ENCODE measurements at regions not wholly inside any gene's neighbourhood (a gene's known extent, or its start where the extent isn't known, plus 50 kb on each side); places are given as distances from the start of the nearest gene placed in this dataset.
"Not testable (repeated sequence)": the region's sequence is repeated elsewhere in the genome, so short reads cannot be mapped to it uniquely, and the experiment has no call there.

GRCh38 chr12:20003252-20003651, 365.1 kb upstream of the PDE3A start:
- no peak for DNase-seq

DNA sequence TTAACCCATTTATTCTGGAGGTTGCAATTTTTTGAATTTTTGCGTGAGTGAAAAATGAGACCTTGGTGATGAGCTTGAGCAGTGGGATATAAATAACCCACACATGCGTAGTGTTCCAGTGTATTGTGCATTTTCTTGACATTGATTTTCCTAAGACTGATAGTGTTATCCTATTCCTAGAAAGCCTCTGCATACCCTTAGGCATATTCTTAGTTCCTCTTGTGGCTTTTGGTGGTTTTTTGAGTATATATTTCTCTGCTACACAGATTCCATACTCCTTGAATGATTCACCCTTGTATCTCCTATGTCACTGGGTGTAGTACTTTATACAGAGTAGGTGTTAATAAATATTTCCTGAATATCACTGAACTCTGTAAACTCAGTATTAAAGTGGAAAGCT, 363.4 kb upstream of the PDE3A start:
- no peak for DNase-seq

DNA sequence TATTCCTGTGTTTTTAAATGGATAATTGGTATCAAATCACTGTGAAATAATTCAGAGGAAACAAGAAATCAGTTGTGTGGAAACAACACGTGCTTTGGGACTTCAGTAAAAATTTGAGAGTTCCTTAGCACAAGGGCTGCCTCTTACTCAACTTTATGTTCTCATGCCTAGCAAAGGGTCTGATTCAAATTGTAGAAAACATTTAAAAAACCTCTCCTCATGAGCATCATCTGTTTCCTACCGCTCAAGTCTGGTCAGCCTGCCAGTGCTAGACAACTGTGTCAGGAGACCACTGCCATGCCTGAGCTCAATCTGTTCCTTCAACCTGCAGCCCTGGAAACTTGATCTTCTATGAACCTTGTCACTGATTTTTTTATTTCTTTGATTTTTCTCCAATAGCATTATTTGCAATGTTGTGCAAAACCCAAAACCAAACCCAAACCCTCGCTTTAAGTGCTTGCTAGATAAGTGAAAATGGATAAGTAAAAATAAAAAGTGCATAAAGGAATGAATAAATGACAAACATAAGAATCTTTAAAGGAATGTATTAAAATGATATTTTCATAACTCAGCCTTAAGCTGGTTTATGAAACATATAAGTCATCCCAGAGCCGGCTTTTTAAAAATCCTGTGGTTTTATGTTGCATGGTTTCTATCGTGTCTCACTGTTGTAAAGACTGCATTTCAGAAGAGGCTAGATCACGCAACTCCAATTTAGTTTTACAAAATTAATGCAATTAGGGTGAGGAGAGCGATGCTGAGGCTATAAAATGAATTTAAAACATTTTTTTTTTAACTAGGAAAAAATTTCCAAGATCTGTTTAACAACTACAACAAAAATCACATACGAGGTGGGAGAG, 361.2 kb upstream of the PDE3A start:
- DNase-seq, result no peak

DNA sequence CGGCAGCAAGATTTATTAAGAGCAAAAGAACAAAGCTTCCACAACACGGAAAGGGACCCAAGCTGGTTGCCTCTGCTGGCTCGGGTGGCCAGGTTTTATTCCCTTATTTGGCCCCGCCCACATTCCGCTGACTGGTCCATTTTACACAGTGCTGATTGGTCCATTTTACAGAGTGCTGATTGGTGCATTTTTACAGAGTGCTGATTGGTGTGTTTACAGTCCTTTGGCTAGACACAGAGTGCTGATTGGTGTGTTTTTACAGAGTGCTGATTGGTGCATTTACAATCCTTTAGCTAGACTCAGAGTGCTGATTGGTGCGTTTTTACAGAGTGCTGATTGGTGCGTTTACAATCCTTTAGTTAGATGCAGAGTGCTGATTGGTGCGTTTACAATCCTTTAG, 358.4 kb upstream of the PDE3A start:
- DNase-seq, result not testable (repeated sequence)

DNA sequence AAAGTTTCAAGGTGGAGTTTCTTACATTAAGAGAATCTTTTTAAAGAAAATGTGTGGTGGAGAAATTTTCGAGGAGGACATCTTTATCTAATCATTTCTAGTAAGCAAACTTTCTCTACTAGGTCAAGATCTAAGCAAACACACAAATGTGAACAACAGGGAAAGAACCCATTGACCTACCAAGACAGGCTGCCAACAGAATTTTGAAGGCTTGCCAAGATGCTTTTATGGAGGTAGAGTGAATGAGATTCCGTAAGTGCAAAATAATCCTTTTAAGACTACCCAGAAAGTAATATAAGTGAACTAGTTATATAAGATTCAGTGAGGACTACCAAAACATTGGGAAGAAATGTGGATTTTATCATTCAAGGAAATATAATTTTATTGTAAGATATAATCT, 357.1 kb upstream of the PDE3A start:
- no peak for DNase-seq

GRCh38 chr12:20017802-20018201, 350.5 kb upstream of the PDE3A start:
- DNase-seq, result no peak

DNA sequence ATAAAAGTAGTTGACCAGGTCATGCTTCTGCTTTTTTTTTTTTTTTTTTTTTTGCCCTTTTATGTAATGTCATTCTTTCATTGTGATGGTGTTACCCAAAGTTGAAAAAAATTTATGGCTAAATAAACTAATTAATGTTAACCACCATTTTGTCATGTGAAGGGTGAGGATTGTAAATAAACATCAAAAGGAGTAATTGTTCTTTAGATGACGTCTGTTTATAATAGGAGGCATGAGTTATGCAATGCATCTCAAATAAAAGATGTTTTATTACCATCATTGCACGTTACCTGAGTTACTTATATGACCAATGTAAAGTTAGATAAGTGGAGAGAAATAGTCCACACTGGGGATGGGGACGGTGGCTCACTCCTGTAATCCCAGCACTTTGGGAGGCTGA, 349.9 kb upstream of the PDE3A start:
- no peak for DNase-seq

DNA sequence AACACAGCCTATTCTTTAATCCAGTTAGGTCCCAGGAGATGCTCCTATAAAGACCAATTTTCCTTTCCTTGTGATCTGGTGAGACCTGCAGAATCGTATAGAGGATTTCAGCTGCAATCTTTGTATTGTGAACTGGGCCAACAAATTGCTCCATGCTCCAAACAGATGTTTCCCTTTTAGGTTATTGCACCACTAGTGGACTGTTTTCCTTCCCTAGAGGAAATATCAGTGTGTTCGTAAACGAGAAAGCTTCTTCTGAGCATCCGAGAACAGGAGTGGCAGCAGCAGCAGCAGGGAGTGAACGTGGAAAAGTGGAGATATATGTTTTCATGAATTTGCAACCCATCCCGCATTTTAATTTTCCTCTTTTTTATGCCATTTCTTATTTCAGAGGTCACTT, 344.1 kb upstream of the PDE3A start:
- DNase-seq, result no peak

GRCh38 chr12:20028033-20028432, 340.3 kb upstream of the PDE3A start:
- DNase-seq, result peak; percentile 56

- DNase-seq, result no peak
Observed at GRCh38 chr12:20030826-20031225, 337.5 kb upstream of the PDE3A start.

GRCh38 chr12:20039562-20039961, 328.8 kb upstream of the PDE3A start:
- no peak for DNase-seq

DNA sequence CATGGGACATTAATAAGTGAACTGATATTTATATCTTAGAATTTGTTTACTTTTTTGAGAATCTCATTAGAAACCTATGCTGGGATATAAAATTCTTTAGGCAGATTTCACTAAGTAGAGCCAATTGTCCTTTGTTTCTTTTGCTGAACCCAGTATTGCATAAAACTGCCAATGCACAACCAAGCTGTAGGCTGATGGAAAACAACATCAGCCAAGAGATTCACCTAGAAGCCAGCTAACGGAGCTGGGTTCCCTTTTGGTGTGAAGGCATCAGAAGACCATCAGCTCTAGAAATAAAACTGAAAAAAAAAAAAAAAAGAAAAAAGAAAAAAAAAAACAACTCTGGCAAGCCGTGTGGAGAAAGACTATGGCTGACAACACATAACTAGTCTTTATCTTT, 328.2 kb upstream of the PDE3A start:
- no peak for DNase-seq

DNA sequence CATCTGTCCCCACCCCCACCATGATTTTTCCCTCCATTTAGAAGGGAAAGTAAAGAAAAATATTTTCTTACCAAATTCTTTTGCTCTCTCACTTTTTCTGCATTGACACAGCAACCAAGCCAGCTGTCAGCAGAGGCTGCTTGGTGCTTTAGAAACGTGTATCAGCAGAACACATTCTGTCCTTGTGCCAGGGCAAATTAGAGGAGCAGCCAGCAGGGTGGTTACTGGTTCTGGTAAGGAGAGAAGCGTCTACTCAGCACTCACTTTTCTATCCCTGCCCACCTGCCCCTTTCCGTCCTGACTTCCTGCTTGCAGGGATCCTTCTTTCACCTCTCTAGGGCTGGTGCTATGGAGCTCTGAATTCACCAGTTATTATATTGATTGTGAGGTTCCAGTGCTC, 327.5 kb upstream of the PDE3A start:
- no peak for DNase-seq

DNA sequence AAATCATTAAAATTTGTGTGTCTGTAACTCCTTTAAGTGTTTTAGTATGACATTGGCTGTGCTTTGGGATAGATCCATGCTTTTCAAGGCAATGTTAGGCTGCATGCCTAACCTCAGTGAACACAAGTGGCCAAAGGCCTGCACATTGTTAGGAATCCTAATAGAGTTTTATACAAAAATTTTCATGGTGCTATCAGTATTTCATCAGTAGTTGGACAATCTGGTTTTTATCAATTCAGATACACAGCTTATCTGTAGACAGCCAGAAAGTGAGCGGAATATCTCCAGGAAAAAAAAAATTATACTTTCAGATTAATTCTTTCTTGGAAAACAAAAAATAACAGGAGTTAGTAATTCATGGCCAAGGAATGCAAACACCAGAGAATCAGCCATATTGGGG, 324.0 kb upstream of the PDE3A start:
- DNase-seq, result no peak

DNA sequence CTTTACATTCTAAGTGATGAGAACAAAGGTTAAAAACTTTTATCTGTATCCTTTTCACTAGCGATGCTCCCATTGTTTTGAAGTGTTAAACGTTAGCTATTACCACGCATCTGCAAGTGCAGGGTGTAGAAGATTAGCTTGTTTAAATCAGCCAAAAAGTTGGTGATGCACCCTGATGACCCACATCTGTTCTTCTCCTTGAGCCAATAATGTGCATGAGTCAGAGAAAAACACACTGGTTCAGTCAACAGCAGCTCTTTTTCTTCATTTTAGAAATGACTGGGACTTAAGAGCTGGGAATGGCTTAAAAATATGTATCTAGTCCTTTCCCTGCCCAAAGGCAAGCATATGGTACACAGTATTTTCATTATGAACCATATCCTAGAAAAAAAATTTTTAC, 323.5 kb upstream of the PDE3A start:
- no peak for DNase-seq

- DNase-seq, result no peak
Observed at GRCh38 chr12:20047901-20048300, 320.4 kb upstream of the PDE3A start.

DNA sequence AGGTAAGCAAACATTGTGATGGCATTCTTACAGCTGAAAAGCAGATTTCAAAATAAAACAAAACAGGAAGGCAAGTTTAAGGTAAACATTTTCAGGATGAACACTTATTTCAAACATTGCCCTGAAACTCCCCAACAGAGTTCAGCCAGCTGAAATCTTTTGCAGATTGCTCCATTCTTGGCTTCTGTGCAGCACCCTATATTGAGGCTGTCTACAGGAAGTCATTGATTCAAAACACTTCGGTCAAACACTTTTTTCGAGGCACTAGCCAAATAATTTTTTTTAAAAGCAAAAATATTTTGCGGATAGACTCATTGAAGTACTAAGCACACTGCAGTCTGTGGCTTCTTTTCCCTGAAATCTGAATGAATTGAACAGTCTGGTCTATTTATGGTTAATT, 318.1 kb upstream of the PDE3A start:
- DNase-seq, result no peak

DNA sequence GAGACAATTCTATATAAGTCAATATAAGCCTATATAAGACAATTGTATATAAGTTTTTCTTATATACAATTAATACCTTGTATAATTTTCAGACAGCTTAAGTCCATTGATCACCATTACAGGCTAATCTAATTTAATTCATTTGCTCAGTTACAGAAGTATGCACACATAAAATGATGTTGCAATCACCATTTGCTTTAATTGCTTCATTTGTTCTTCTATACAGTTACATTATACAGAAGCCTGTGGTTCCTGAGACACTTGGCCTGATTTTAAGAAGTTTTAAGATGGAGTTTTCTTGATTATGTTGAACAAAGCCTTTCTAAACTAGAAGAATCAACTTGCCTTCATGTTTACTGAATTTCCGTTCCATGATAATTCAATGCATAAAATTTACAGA, 314.6 kb upstream of the PDE3A start:
- peak; percentile 2 for DNase-seq

DNA sequence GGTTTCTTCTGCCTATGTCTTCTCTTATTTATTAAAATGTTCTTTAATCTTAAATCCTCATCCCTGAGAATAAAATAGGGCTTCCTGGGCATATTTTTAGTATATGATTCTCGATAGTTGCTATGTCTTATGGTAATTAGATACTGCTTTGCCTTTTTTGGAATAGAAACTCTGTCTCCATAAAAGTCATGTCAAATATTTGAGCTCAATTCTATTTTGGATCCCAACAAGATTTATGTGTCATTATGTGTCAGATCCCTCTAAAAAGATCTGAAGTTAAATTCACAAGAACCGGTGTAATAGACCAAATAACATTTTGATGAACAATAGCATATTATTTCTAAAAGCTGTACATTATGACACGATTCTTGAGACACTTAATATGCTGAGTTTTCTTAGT, 312.5 kb upstream of the PDE3A start:
- no peak for DNase-seq

- no peak for DNase-seq
Observed at GRCh38 chr12:20057398-20057797, 310.9 kb upstream of the PDE3A start.

- DNase-seq, result no peak
Observed at GRCh38 chr12:20063116-20063515, 305.2 kb upstream of the PDE3A start.

- DNase-seq, result no peak
Observed at GRCh38 chr12:20077618-20078017, 290.7 kb upstream of the PDE3A start.

DNA sequence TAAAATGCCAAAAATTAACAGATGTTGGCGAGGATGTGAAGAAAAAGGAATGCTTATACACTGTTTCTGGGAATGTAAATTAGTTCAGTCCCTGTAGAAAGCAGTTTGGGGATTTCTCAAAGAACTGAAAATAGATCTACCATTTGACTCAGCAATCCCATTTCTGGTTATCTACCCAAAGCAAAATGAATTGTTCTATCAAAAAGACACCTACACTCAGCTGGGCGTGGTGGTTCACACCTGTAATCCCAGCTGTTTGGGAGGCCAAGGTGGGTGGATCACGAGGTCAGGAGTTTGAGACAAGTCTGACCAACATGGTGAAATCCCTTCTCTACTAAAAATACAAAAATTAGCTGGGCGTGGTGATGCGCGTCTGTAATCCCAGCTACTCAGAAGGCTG, 279.3 kb upstream of the PDE3A start:
- DNase-seq, result no peak

GRCh38 chr12:20093190-20093810, 275.0 kb upstream of the PDE3A start:
- DNase-seq, result not testable (repeated sequence)

DNA sequence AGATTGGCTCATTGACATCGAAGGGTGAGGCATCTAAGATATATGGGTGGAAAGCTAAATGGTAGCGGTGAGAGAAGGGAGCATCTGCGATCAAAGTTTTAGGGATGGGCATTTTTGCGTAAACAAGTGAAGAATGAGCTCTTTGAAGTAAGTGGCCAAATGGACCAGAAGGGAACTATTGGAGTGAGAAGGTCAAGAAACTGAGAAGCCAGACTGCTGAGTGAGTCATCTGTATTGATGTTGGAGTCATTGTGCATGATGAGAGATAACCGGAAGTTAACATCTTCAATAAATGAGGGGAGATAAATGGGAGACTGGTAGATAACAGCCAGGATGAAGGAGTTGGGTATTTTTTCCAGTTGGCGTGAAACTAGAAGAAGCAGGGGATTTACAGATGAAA, 271.9 kb upstream of the PDE3A start:
- DNase-seq, result no peak
